NCI-H446 (cell line): ENCODE measurements at regions not wholly inside any gene's neighbourhood (a gene's known extent, or its start where the extent isn't known, plus 50 kb on each side); places are given as distances from the start of the nearest gene placed in this dataset.
"Not testable (repeated sequence)": the region's sequence is repeated elsewhere in the genome, so short reads cannot be mapped to it uniquely, and the experiment has no call there.

ENCODE experiments used
- DNase-seq, 2 experiments: peaks; one replicate each; lab custom pipeline; 2025; lab: John Stamatoyannopoulos, UW

- DNase-seq = no peak
These were observed 1101.2 kb upstream of the TMEM132C start for GRCh38 chr12:127165567-127166392.

GRCh38 chr12:127169321-127170181 lies 1097.4 kb upstream of the TMEM132C start:
- no peak for DNase-seq

- no peak for DNase-seq
These were observed 1096.5 kb upstream of the TMEM132C start for GRCh38 chr12:127170226-127171180.

GRCh38 chr12:127172861-127173260 lies 1094.1 kb upstream of the TMEM132C start:
- no peak for DNase-seq

GRCh38 chr12:127173971-127174370 lies 1093.0 kb upstream of the TMEM132C start:
- DNase-seq = not testable (repeated sequence)

GRCh38 chr12:127174881-127175280 lies 1092.1 kb upstream of the TMEM132C start:
- DNase-seq = no peak

GRCh38 chr12:127175361-127175760 lies 1091.6 kb upstream of the TMEM132C start:
- DNase-seq = no peak

- no peak for DNase-seq
These were observed 1090.2 kb upstream of the TMEM132C start for GRCh38 chr12:127176804-127177203.

- no peak for DNase-seq
These were observed 1088.9 kb upstream of the TMEM132C start for GRCh38 chr12:127178052-127178451.

GRCh38 chr12:127178463-127178862 lies 1088.5 kb upstream of the TMEM132C start:
- no peak for DNase-seq

- no peak for DNase-seq
These were observed 1087.8 kb upstream of the TMEM132C start for GRCh38 chr12:127179176-127179575.

GRCh38 chr12:127182018-127182417 lies 1085.0 kb upstream of the TMEM132C start:
- DNase-seq = no peak

- no peak for DNase-seq
These were observed 1077.0 kb upstream of the TMEM132C start for GRCh38 chr12:127189992-127190391.

- DNase-seq = no peak
These were observed 1075.8 kb upstream of the TMEM132C start for GRCh38 chr12:127191129-127191528.

GRCh38 chr12:127192391-127192790 lies 1074.6 kb upstream of the TMEM132C start:
- no peak for DNase-seq

- no peak for DNase-seq
These were observed 1073.6 kb upstream of the TMEM132C start for GRCh38 chr12:127193341-127193740.

- DNase-seq = no peak
These were observed 1072.8 kb upstream of the TMEM132C start for GRCh38 chr12:127194176-127194575.

- DNase-seq = no peak
These were observed 1061.0 kb upstream of the TMEM132C start for GRCh38 chr12:127205781-127206555.

GRCh38 chr12:127209318-127209717 lies 1057.7 kb upstream of the TMEM132C start:
- DNase-seq = no peak

- DNase-seq = no peak
These were observed 1052.8 kb upstream of the TMEM132C start for GRCh38 chr12:127214186-127214585.

GRCh38 chr12:127223011-127223410 lies 1044.0 kb upstream of the TMEM132C start:
- DNase-seq = no peak
